GM12872 (cell line): ENCODE measurements at regions not wholly inside any gene's neighbourhood (a gene's known extent, or its start where the extent isn't known, plus 50 kb on each side); places are given as distances from the start of the nearest gene placed in this dataset.

ENCODE experiments used
- TF ChIP-seq, protein P1 (sequence below): IDR thresholded peaks from 3 replicates; pipeline ENCODE4 v1.5.1; 2011; ENCODE audit warnings: low read depth, mild to moderate bottlenecking, low read length, moderate library complexity; ENCODE audit not compliant: insufficient read depth

DNA sequence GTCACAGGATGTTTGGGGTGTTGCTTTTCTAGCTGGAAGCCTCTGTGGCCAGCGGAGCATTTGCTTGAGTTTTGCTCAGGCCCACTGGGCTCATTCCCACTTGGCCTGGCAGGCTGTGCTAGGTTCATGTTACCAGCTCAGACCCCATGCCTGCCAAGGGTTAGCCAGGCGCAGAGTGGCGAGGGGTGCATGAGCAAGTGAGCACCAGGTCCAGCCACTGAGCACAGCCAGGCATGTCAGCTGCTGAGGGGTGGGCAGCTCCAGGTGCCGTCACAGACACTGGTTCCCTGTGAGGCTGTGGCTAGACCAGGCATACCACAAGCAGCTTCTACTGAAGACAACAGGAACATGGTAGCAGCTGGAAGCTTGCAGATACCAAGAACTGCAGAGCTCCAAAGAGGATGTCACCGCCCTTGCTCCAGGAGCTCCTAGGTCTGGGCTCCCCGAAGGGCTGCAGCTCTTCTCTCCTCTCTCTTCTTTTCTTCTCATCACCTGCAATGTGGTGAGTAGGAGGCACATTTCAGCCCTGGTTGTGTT, 52.0 kb upstream of the CYYR1 start:
- TF ChIP-seq, protein P1, sequence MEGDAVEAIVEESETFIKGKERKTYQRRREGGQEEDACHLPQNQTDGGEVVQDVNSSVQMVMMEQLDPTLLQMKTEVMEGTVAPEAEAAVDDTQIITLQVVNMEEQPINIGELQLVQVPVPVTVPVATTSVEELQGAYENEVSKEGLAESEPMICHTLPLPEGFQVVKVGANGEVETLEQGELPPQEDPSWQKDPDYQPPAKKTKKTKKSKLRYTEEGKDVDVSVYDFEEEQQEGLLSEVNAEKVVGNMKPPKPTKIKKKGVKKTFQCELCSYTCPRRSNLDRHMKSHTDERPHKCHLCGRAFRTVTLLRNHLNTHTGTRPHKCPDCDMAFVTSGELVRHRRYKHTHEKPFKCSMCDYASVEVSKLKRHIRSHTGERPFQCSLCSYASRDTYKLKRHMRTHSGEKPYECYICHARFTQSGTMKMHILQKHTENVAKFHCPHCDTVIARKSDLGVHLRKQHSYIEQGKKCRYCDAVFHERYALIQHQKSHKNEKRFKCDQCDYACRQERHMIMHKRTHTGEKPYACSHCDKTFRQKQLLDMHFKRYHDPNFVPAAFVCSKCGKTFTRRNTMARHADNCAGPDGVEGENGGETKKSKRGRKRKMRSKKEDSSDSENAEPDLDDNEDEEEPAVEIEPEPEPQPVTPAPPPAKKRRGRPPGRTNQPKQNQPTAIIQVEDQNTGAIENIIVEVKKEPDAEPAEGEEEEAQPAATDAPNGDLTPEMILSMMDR: no peak
